GM18951 (cell line): ENCODE measurements at regions not wholly inside any gene's neighbourhood (a gene's known extent, or its start where the extent isn't known, plus 50 kb on each side); places are given as distances from the start of the nearest gene placed in this dataset.

Source experiments
- POLR2A ChIP-seq: IDR thresholded peaks from 4 replicates; pipeline ENCODE4 v1.6.1; 2011; ENCODE audit warnings: mild to moderate bottlenecking; ENCODE audit not compliant: insufficient read length, insufficient read depth; ENCODE audit errors: extremely low read depth
- in situ Hi-C: fragments of 300-500 bp; cut with MboI; formaldehyde crosslinking; loops from one replicate; pipeline ENCODE4 v1.12.0; 2022; ENCODE audit warnings: low sequenced_read_pairs, mixed read lengths, inconsistent platforms; ENCODE audit not compliant: unreplicated experiment

DNA sequence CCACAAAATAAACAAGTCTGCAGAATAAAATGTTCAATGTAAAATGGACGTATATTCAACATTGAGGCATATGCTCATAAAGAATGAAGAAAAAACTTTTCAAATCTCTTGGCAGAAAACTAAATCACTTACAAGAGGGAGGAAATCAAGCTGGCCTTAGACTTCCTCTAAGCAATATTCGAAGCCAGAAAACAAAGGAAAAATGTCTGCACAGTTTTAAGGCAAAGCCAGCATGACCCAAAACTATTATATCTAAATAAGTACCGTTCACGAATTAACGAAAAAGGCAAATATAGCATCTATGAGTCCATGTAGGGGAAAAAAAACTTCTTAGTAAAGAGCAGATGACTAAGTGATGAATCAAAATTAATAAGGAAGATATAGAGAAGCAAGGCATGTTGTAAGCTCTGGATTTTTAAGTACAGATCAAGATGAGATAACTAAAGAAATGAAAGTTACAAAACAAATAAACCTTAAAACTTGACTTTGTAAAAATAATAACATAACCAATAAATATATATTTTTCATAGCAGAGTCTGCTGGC is 101.3 kb downstream of the KCNRG start:
- in situ Hi-C loops: no loop called here
- no peak for TF ChIP-seq POLR2A

DNA sequence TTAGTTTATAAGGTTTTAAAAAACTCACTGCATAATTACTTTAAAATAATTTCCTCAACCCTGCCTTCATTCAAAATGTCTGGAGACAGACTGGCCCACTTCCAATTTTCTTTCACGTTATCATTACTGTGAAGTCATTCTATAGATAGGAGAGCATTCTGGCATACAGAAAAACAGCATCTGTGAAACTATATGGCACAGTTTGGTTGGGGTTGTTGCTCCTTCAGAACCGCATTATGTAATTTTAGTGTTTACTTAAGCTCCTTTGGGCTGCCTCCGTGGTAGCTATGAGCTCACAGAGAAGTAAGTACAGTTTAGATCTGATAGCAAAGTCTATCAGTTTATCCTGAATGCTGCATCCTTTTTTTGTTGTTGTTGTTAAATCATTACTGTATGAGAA is 104.3 kb downstream of the KCNRG start:
- TF ChIP-seq POLR2A: no peak
- in situ Hi-C loops: no loop called here

DNA sequence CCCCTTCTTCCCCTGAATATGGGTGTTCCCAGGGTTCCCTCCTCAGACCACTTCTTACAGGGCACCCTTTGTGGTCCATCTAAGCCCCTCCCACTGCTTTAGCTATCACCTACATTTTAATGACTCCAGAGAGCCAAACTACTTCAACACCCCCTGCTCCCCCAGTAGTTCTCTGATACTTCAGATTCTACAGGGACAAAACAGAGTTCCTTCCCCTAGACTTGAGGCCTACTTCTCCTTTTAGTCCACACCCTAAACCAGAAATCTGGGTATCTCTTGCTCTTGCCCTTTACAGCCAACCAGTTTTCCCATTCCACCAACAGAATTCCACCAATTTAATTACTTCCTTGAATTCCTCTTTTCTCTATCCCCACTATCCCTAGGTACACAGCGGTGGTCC is 107.2 kb downstream of the KCNRG start:
- in situ Hi-C loops: no loop called here
- no peak for TF ChIP-seq POLR2A

DNA sequence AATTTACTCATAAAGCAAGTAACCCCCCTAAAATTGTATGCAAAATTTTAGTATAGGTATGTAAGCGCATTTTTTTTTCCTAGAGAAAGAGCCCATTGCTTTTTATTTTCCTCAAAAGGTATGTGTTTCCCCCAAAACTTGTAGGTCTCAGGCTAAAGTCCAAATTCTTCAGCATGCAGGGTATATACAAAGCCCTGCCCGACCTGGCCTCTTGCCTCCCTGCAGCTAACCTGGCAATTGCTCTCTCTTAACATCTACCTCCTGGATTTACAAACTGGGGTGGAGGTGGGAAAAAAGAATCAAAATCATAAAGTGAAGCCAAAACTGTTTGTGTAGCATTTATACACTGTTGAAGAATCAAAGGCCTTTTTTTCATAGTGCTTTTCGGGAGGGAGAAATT is 107.8 kb downstream of the KCNRG start:
- in situ Hi-C loops: no loop called here
- TF ChIP-seq POLR2A: no peak

DNA sequence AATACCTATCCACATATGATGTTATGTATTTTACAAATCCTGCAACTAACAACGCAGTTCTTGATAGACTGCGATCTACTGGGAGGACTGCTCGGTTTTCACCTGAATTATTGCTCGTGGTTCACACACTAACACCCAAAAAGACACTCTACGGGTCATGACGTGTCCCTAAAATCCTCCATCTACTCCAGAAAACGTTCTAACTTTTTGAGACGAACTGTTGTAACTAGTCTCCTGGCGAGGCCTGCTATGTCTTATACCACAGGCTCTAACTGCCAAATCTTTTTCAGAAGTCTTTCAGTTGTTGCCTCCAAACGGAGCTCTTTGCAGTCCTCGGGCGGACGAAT is 108.2 kb downstream of the KCNRG start:
- TF ChIP-seq POLR2A: no peak
- in situ Hi-C loops: no loop called here

DNA sequence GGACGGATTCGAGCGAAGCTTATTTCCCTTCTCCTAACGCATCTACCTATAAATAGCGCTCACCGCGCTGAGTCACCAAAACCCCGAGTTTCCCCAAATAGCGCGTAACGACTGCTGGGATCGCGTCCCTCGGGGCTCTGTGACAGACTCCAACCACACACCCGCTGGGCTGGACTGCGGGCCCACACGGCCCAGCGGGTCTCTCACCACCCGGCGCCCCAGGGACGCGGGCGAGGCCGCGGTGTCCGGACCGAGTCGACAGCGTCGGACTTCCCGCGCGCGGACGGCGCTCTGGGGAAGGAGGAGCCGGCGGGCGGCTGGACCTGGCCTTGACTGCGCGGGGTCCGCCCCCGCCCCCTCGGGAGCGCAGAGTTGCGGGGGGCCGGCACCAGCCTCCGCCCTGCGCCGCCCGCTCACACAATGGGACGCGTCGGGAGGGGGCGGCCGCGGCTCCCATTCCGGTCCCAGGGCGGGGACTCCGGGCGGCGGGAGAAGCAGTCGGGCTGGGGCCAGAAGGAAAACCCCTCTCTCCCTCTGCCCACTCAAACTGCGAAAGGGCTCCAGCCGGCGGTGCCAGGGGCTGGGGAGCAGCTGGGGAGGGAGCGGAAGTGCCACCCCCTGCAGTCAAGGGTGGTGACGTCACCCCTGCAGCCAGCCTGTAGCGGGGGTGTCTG is 108.8 kb downstream of the KCNRG start:
- TF ChIP-seq POLR2A: peak; percentile 64
- in situ Hi-C loops: no loop called here

DNA sequence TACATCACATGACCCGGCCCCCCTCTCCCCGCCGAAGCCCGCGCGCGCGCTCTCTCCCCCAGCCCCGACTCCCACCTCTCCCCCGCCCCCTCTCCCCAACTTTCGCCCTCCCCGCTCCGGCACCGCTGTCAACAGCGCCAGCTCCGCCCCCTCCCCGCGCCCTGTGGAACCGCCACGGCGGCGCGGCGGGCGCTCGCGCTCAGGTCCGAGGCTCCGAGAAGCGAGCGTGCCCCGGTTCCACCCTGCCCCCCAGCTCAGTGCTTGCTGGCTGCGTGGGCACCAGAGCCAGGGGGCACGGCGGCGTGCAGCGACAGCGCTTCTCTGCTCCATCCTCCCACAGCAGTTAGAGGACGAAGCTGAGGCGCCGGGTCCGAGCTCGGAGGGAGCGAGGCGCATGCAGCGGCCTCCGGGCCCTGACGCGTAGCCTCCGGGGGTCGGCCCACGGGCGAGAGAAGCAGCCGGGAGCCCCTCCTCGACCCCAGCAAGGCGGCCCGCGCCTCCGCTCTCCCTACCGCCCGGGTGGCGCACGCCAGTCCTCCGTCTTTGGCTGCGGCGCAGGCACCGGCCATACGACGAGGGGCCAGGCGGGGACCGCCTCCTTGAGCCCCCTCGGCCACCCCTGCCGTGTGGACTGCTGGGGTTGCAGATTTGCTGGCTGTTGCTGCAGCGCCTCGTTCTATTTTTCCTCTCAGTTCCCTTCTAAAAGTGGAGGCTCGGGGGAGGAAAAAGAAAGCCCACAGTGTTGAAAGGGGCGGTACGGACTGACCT is 109.5 kb downstream of the KCNRG start:
- in situ Hi-C loops: no loop called here
- TF ChIP-seq POLR2A: peak; percentile 36

DNA sequence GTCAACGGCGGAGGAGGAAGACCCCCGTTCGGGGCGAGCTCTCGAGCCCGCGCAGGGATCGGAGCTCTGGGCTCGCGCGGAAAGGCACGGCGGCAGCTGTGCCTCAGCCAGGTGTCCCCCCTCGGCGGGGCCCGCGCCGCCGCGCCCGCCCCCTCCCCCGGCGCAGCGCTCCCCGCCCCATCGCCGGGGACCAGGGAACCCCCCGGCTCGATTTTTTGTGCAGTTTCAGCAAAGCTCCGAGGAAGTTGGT is 110.0 kb downstream of the KCNRG start:
- no peak for TF ChIP-seq POLR2A
- in situ Hi-C loops: no loop called here

DNA sequence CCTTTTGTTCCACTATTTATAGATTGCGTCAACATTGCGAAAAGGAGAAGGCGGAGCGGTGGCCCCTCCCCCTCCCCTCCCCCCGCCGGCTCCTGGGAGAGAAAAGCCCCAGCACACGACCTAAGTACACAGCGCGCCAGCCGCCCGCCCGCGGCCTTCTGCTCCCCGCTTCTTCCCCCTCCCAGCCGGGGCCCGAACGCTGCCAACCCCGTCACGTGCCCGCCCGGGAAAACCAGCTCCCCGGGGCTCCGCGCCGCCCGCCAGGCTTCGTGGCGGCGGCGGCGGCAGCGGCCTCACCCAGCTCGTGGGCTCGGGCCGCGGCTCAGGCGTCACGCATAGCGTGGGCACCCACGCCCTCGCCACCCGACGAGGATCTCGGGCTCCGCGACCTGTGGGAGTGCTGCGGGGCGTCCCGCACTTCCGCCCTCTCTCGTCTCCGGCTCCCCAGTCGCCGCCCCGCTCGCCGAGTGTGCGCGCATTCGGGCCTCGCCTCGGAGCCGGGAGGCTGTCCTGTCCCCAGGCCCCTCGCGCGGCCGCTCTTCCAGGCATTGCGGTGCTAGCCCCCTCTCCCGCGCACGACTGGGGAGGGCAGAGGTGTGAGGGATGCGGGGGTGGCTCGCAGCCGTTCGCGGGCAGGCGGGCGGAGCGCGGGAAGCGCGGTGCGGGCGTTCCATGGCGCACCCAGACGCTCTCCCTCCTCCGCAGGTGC is 110.5 kb downstream of the KCNRG start:
- in situ Hi-C loops: no loop called here
- TF ChIP-seq POLR2A: no peak

DNA sequence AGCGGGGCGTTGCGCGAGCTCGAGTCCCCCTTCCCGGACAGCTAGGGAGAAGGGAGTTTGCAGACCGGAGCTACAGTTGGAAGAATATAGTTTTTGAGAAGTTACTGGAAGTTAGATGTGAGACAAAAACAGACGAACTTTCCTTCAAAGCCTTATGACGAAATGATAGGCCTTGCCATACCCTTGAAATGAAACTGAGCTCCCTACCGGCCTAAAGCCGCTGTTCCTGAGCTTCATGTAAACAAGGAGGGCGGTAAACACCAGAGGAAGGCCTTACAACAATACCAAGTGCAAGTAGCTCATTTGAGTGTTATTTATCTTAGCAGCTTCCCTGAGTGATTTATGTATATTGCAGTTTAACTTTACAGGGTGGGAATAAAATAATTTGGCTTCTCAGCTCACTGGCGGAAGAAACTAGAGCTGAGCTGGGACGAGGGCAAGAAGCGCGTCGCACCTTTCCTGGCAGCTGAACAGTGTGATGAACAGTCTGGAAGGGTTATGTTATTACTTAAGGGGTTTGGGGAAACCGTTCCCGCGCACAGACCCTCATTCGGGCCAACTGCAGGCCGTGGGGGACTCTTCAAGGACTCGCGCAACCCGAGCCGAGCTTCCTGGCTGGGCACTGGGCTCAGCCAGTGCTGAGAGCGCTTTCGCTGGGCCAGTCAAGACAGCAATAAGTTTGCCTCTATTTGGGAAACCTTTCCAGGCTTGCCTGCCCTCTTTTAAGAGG is 111.2 kb downstream of the KCNRG start:
- no peak for TF ChIP-seq POLR2A
- in situ Hi-C loops: no loop called here

DNA sequence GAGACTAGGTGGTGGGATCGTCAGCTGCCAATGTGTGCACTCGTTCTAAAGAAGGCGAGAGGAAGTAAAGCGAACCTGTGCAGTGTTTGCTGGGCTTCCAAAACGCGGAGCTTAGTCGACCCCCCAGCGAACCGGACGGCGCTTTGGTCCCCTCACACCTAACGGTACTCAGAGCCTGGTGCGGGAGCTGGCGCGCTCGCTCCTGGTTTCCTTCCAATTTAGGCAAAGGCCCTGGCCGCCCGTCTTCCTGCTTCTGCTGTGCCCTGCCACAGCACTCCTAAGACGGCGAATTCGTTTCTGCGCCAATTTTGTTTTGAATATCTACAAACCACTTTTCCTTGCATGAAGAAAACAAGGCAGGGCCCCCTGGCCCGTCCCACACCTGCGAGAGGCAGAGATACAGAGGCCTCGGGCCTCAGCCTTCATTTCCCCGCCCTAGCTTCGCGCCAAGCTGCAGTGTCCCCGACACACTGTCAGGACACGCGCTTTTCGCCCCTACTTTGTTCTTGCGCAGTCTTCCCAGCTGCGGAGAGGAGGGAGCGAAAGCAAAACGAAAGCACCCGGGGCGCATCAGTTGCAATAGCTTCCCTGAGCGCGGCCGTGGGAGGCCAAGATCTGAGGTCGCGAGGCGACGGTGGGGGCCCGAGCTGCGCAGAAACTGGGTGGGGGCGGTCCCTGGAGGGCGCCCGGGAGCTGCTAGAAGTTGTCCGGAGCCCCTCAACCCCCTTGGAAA is 111.9 kb downstream of the KCNRG start:
- TF ChIP-seq POLR2A: no peak

DNA sequence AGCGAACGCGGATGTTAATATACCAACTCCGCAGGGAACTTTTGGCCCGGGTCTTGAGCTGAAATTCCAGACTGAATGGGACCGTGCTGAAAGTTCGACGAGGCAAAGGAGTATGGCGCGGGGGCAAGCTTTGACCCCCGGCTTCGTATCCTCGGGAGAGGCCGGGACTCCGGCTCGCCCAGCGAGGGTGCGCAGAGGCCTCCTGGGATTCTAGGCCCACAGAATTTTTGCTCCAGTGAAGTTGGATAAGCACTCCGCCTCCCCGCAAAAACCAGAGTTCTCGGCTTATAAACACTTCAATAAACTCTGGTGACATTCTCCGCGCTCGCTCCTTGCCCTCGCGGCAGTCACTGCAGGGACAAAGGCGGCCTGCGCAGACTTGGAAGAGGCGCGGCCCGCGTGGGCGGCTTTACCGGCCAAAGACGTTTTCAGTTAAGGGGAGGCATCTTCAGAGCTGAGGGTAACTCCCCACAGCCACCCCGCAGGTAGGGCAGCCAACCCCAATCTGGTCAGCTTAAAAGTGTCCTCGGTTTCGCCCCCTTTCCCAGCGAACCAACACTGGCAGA is 112.6 kb downstream of the KCNRG start:
- in situ Hi-C loops: no loop called here
- no peak for TF ChIP-seq POLR2A

More for the DNA sequence above, 111.9 kb downstream of the KCNRG start:
- in situ Hi-C loops: no loop called here
